ENCODE measurements at regions not wholly inside any gene's neighbourhood (a gene's known extent, or its start where the extent isn't known, plus 50 kb on each side); places are given as distances from the start of the nearest gene placed in this dataset.
A peak's percentile ranks its signal among the peaks of the same experiment; 100 is the strongest.

- DNase-seq: no peak
Observed at GRCh38 chr9:107213561-107214028, 69.5 kb upstream of the RAD23B start.

GRCh38 chr9:107214381-107214780 is 68.7 kb upstream of the RAD23B start:
- no peak for DNase-seq

- DNase-seq: no peak
Observed at GRCh38 chr9:107214915-107215314, 68.2 kb upstream of the RAD23B start.

GRCh38 chr9:107215381-107215780 is 67.7 kb upstream of the RAD23B start:
- no peak for DNase-seq

- no peak for DNase-seq
Observed at GRCh38 chr9:107216329-107216728, 66.8 kb upstream of the RAD23B start.

GRCh38 chr9:107218829-107219485 is 64.1 kb upstream of the RAD23B start:
- no peak for DNase-seq

- no peak for DNase-seq
Observed at GRCh38 chr9:107219486-107220077, 63.5 kb upstream of the RAD23B start.

- DNase-seq: no peak
Observed at GRCh38 chr9:107221321-107221720, 61.8 kb upstream of the RAD23B start.

- peak; percentile 35 for DNase-seq
Observed at GRCh38 chr9:107222020-107222522, 61.0 kb upstream of the RAD23B start.

GRCh38 chr9:107223381-107223780 is 59.7 kb upstream of the RAD23B start:
- DNase-seq: no peak

- peak; percentile 25 for DNase-seq
Observed at GRCh38 chr9:107224252-107224651, 58.8 kb upstream of the RAD23B start.

- DNase-seq: no peak
Observed at GRCh38 chr9:107226421-107226820, 56.7 kb upstream of the RAD23B start.

GRCh38 chr9:107227774-107228173 is 55.3 kb upstream of the RAD23B start:
- DNase-seq: peak; percentile 48

- DNase-seq: peak; percentile 97
Observed at GRCh38 chr9:107228496-107229039, 54.5 kb upstream of the RAD23B start.

- no peak for DNase-seq
Observed at GRCh38 chr9:107229241-107229741, 53.8 kb upstream of the RAD23B start.
